Fibroblast of skin of right quadriceps (primary cell): ENCODE measurements at regions not wholly inside any gene's neighbourhood (a gene's known extent, or its start where the extent isn't known, plus 50 kb on each side); places are given as distances from the start of the nearest gene placed in this dataset.
A peak's percentile ranks its signal among the peaks of the same experiment; 100 is the strongest.

Experiments
- DNase-seq: peaks from one replicate; pipeline ENCODE4 v3.0.0-alpha.2; 2013

DNA sequence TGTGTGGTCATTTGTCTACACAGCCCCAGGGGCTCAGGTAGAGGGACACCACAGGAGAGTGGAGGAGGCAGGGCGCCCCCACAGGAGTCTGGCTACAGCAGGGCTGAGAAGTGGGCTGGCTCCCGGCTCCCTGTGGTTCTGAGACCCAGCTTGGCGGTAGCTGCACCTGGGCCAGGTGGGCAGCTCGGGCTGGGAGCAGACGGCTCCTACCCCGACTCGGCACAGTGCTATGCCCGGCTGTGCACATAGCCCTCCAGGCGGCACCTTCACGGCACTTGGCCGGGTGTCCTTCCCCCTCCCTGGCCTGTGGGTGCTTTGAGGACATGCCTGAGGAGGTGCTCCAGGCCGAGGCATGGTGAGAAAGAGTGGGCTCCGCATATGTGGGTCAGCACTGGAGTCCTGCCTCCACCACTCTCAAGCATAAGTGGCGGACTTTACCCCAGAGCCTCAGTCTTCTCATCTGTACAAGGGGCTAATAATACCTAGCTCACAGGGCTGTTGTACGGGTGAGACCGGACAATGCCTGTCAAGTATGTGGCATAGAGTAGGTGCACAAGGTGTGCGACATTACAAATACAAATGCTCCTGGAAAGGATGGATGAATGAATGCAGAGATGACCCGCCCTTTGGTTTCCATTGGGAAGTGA, 50.1 kb upstream of the JPH3 start:
- DNase-seq, result no peak

DNA sequence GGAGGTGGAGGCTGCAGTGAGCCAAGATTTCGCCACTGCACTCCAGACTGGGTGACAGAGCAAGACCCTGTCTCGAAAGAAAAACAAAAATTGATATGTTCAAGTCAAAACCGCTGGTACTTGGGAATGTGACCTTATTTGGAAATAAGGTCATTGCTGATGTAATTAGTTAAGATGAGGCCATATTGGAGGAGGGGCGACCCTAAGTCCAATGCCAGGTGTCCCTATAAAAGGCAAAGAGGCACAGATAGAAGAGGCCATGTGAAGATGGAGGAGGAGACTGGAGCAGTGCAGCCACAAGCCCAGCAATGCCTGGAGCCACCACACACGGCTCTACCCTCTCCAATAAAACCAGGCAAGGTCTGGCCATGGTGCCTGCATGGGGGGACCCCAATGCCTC, 50.8 kb upstream of the JPH3 start:
- no peak for DNase-seq

- DNase-seq, result no peak
Observed at GRCh38 chr16:87550495-87550961, 51.8 kb upstream of the JPH3 start.

DNA sequence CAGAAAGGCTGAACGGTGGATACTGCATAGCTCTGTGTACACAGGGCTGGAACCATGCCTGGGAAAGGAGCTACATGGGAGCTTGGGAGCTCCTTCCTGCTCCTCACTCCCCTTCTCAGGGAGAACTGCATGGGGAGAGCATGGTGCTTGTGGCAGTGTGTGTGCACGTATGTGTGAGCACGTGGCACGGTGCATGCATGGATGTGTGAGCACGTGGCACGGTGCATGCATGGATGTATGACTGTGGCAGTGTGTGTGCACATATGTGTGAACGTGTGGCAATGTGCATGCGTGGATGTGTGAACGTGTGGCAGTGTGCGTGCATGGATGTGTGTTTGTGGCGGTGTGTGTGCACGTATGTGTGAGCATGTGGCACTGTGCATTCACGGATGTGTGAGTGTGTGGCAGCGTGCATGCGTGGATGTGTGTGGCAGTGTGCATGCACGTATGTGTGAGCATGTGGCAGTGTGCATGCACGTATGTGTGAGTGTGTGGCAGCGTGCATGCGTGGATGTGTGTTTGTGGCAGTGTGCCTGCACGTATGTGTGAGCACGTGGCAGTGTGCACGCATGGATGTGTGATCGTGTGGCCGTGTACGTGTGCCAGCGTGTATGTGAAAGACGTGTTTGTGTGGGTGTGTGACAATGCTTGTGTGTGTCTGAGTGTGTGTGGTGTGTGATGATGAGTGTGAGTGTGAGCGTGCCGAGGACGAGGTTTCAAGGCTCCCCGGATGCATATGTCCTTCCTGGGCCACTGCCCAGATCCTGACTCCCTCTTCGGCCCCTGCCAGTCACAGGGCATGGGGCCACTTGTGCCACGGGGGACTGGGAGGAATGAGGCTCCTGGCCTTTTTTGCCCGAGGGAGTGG, 52.4 kb upstream of the JPH3 start:
- DNase-seq, result no peak

GRCh38 chr16:87548046-87548445, 54.3 kb upstream of the JPH3 start:
- no peak for DNase-seq

DNA sequence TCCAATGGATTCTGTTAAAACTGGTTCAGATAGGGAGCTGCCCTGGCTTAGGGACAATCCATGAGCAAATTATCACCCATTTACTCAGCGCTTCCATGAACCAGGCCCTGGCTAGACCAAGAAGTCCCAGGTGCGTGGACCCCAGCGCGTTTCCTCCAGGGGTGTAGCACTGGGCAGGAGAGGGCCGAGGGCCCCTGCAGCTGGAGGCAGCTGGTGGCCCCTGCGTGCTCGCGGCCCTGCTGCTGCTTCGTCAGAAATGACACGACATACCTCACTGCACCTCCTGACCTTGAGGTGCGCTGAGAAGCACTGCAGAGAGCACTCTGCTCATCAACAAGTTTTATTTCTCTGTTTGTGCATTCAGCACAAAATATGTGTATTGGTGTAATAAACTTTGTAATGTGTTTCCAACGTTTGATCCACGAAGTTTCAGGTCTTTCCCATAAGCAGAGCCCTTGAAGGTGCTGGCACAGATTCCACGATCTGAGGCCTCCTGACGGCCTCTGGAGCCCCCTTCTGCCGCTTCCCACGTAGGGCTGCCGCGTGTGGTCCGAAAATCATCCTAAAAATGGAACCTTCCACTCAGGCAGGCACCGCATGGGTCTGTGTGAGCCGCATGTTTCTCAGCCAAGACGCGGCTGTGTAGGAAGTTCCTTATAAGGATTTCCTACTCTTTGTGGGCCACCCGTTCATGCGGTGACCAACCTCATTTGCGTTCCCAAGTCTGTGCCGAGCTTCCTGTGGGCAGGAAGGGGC, 50.8 kb upstream of the ZCCHC14 start:
- DNase-seq, result peak; percentile 15

DNA sequence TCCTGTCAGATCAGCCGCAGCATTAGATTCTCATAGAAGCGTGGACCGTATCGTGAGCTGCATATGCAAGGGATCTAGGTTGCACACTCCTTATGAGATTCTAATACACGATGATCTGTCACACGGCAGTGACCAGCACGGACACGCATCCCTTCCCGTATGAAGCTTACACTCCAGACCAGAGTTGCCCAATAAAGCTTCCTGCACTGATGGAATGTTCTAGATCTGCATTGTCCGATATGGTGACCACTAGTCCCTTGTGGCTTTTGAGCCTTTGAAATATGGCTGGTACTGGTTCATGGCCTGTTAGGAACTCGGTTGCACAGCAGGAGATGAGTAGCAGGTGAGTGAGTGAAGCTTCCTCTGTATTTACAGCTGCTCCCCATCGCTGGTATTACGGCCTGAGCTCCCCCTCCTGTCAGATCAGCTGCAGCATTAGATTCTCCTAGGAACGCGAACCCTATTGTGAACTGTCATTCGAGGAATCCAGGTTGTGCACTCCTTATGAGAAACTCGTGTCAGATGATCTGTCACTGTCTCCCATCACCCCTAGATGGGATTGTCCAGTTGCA, 49.8 kb upstream of the ZCCHC14 start:
- no peak for DNase-seq
